Body of pancreas (tissue), 4 donors: ENCODE measurements at regions not wholly inside any gene's neighbourhood (a gene's known extent, or its start where the extent isn't known, plus 50 kb on each side); places are given as distances from the start of the nearest gene placed in this dataset.
"Not testable (repeated sequence)": the region's sequence is repeated elsewhere in the genome, so short reads cannot be mapped to it uniquely, and the experiment has no call there.

Experiments used
- POLR2A ChIP-seq, 3 donors: fragments of 450-650 bp; IDR thresholded peaks; one replicate each; pipeline ENCODE4 v1.6.1; 2016; ENCODE audit warnings: antibody characterized with exemption in 3 of 3, mild to moderate bottlenecking in 2 of 3
- TF ChIP-seq, protein P1 (sequence below), 7 experiments: fragments of 450-650 bp in 4 of 7; fragments of 200-600 bp in 3 of 7; sonication (generic) in 3 of 7; IDR thresholded peaks; one replicate each; pipeline ENCODE4 v1.5.1; 2016 to 2019; ENCODE audit warnings: antibody characterized with exemption in 7 of 7

DNA sequence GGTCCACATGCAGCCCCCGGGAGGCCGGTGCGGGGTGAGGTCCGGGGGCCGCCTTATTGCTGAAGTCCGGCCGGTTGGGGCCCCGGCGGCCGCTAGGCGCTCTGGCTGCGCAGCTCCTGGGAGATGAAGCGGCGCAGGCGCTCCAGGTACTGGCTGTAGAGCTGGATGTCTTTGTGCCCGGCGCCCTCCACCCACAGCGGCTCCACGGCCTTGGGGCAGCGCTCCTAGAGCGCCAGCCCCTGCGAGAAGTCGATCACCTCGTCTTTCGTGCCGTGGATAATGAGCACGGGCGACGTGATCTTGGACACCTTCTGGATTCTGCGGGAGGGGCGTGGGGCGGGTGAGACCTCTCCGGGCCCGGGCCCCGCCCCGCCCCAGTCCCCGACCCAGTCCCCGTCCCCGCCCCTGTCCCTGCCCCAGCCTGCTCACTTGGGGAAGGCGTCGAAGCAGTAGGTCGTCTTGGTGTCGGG is 76.3 kb downstream of the GOLGA8F start:
- TF ChIP-seq, protein P1, sequence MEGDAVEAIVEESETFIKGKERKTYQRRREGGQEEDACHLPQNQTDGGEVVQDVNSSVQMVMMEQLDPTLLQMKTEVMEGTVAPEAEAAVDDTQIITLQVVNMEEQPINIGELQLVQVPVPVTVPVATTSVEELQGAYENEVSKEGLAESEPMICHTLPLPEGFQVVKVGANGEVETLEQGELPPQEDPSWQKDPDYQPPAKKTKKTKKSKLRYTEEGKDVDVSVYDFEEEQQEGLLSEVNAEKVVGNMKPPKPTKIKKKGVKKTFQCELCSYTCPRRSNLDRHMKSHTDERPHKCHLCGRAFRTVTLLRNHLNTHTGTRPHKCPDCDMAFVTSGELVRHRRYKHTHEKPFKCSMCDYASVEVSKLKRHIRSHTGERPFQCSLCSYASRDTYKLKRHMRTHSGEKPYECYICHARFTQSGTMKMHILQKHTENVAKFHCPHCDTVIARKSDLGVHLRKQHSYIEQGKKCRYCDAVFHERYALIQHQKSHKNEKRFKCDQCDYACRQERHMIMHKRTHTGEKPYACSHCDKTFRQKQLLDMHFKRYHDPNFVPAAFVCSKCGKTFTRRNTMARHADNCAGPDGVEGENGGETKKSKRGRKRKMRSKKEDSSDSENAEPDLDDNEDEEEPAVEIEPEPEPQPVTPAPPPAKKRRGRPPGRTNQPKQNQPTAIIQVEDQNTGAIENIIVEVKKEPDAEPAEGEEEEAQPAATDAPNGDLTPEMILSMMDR (IDR thresholded peaks at IDR 0.05), result not testable (repeated sequence)
- not testable (repeated sequence) for TF ChIP-seq POLR2A (IDR thresholded peaks at IDR 0.05)
